EL (cell line): ENCODE measurements at regions not wholly inside any gene's neighbourhood (a gene's known extent, or its start where the extent isn't known, plus 50 kb on each side); places are given as distances from the start of the nearest gene placed in this dataset.
"Not testable (repeated sequence)": the region's sequence is repeated elsewhere in the genome, so short reads cannot be mapped to it uniquely, and the experiment has no call there.

Source experiments
- DNase-seq: peaks from one replicate; pipeline ENCODE4 v3.0.0-alpha.2; 2016

GRCh38 chr11:129731316-129731715 is 84.3 kb upstream of the TMEM45B start:
- DNase-seq: no peak

GRCh38 chr11:129732941-129733340 is 82.7 kb upstream of the TMEM45B start:
- DNase-seq: no peak

- no peak for DNase-seq
These were observed 82.3 kb upstream of the TMEM45B start for GRCh38 chr11:129733384-129733783.

DNA sequence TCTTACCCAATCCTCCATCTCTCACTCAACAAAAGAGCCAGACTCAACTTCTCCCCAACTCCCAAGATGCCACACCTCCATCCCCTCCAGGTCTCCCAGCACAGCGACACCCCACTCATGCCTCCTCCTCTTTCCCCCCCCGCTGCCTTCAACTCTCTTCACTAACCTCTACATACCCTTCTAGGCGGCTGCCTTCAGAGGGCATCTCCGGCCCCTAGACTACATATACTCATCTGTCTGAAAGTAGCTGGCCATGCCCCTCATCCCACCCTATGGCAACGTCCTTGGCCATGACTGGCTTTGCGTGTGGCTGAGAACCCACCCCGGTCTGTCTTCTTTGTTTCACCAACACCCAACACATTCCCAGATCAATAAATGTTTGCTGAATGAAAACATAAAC is 81.7 kb upstream of the TMEM45B start:
- DNase-seq: no peak

- DNase-seq: no peak
These were observed 81.0 kb upstream of the TMEM45B start for GRCh38 chr11:129734654-129735053.

- no peak for DNase-seq
These were observed 77.8 kb upstream of the TMEM45B start for GRCh38 chr11:129737831-129738230.

- no peak for DNase-seq
These were observed 77.4 kb upstream of the TMEM45B start for GRCh38 chr11:129738242-129738641.

DNA sequence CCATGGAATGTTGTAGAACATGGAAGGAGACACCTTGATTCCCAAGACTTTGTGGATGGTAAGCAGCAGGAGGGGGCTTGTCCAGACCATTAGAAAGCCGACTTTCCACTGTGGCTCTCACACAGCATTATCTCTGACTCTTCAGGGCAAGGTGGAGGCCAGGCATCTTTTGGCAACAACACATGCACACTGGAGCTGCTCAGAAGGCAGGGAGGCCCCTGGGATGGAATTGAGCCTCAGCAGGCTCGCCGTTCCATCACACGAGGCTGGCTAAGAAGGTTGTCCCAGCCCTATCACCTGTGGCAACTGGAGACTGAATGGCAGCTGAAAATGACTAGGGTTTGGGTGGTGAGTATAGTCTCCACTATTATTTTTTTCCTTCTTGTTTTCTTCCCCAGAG is 76.3 kb upstream of the TMEM45B start:
- no peak for DNase-seq

DNA sequence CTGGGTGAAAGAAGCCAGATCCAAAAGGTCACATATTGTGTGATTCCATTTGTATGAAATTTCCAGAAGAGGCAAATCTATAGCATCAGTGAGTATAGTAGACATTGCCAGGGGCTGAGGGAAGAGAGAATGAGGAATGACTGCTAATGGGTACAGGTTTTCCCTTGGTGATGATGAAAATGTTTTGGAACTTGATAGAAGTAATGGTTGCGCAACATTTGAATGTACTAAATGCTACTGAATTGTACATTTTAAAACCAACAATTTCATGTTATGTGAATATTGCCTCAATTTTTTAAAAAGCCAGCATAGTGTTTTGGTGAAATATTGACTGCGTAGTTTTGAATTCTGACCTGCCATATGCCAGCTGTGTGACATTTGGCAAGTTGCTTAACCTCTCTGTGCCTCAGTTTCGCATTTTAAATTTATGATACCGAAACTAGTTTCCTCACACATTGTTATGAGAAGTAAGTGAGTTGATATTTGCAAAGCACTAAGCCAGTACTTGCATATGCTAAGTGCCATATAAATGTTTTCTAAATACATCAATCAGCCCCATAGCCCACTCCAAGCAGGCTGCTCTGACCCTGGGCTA is 75.4 kb upstream of the TMEM45B start:
- no peak for DNase-seq

GRCh38 chr11:129743112-129743815 is 72.4 kb upstream of the TMEM45B start:
- no peak for DNase-seq

DNA sequence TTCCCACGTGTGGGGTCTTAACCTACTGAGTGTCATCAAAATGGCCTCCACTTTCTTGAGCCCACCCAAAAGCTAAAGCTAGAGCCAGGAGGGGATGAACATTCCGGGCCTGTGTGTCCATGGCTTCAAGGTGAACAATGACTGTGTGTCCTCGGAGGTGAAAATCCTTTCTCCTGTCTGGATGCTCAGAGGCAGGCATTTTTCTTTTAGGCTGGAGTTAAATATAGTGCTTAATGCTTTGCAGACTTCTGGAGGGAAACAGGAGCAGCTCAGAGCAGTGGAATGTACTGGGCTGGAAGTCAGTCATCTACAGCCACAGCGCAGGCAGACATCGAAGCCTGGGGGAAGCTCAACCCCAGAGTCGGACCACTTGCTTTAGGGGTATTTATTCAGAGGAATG is 68.6 kb upstream of the TMEM45B start:
- DNase-seq: no peak

DNA sequence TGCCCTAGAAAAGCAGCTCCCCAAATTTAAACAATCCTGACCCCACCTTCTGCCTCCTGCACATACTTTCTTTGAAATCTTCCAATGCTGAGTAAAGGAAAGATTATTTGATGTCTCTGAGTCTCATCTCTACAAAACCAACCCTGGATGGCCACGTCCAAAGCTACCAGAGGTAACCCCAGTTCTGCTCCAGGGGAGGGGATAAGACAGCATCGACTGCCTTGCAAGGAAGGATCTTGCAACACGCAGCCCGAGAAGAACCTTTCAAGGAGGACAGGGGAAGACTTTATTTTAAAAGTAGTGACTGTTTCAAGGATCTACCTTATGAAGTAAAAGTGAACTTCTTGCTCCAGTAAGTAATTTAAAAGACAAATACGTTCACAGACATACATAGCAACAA is 66.5 kb upstream of the TMEM45B start:
- no peak for DNase-seq

DNA sequence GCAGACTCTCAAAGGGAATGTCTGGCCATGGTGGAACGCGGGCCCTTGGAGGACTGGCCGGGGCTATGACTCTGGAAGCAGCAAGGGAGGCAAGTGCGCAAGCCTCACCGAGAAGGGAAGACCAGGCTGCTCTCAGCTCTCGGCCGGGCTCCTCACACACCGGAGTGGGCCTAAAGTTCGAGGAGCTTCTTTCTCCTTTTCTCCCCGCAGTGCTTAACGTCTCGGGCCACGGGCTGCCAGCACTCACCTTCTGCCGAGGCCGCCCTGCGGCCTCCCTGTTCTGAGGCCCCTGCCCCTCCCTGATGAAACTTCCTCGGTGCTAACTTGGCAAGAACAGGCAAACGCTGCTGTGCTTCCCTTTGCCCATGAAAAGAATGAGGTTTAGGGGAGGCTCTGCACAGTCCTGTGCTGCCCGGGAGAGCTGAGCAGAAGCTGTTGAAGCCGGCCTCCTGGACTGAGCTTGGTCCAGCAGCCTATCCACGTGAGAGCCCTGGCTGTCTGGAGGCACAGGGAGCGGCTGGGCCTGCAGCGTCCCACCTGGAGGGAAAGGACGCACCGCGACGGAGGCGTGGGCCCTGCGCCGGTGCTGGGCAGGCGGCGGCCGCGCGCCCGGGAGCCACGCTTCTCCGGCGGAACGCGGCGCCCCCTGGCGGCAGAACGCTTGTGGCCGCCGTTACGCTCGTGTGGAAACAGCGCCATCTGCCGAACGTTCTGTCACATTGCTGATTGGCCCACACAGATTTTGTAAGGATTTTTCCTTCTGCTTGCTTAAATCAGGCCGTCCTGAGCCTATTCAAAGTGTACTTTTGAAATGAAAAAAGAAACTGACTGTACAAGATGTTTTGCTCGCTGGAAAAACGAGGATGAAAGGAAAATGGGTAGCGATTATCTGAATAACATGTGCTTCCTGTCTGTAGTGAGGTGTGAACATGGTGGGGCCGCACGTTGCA is 65.0 kb upstream of the TMEM45B start:
- DNase-seq: peak; percentile 59

DNA sequence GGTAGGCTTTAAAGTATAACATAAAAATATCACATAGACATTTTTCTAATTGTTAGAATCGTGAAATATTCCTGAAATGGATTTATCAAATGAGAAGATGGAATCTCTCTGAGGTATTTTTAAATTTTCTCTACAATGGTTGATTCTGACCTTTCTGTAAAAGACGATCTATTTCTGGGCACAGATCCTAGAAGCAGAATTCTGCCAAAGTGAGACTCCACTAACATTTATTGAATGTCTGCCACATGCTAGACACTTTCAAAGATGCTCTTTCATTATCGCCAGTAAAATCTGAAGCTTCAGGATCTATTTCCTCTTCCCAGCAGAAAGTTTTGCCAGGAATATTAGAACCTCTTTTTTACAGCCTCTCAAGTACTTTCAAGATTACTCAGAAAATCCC is 64.1 kb upstream of the TMEM45B start:
- DNase-seq: no peak

GRCh38 chr11:129763569-129763968 is 52.1 kb upstream of the TMEM45B start:
- DNase-seq: not testable (repeated sequence)

- not testable (repeated sequence) for DNase-seq
These were observed 51.4 kb upstream of the TMEM45B start for GRCh38 chr11:129764204-129764603.
